Epithelial cell of esophagus (primary cell): ENCODE measurements at regions not wholly inside any gene's neighbourhood (a gene's known extent, or its start where the extent isn't known, plus 50 kb on each side); places are given as distances from the start of the nearest gene placed in this dataset.
"Not testable (repeated sequence)": the region's sequence is repeated elsewhere in the genome, so short reads cannot be mapped to it uniquely, and the experiment has no call there.

ENCODE experiments used
- DNase-seq: peaks from one replicate; pipeline ENCODE4 v3.0.0; 2010; ENCODE audit warnings: low read depth
- H3K4me3 ChIP-seq: 2 replicates; pipeline ENCODE4 v1.5.1; 2011; ENCODE audit warnings: mild to moderate bottlenecking, low read length, control low read depth
- CTCF ChIP-seq: IDR thresholded peaks from 2 replicates; pipeline ENCODE4 v1.5.1; 2011; ENCODE audit warnings: low read depth, mild to moderate bottlenecking, low read length, control low read depth, inconsistent platforms; ENCODE audit not compliant: insufficient read depth; ENCODE audit errors: missing control alignments

DNA sequence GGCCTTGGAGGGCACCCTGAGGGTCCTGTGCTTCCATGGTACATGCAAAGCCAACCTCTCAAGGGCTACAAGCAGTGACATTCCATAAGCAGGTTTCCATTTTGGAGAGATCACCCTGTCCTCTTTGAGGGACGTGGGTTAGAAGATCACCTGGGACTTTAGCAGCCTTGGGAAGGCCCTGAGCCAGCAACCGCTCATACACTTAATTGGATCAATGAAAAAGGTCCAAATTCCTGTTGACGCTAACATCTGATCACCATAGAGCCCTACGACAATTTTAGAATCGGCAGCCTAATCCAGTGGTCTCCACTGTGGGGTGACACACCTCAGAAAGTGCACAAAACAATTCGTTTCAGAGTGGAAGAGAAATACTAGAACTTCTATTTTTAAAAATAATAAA lies 196.0 kb upstream of the NR3C1 start:
- no peak overlapping the region for H3K4me3 ChIP-seq
- no peak for TF ChIP-seq CTCF

DNA sequence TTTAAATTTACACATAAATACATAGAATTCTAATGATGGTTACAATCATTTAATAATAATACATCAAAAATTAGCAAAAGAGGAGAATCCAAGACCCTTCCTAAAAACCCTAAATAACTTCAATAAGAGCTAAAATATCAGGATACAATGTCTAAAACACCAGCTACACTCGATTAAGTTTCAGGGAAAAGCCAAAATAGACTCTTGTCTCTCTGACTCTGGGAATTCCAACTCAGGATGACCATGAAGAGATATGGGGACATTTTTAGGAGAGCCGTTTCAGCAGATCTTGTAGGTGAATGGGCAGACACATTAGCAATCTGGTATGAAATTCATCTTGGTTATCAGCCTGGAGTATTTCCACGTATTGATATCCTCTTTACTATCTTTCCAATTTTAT lies 193.3 kb upstream of the NR3C1 start:
- TF ChIP-seq CTCF, result no peak
- H3K4me3 ChIP-seq, result no peak overlapping the region
- DNase-seq, result no peak

More for the DNA sequence above, 196.0 kb upstream of the NR3C1 start:
- no peak for DNase-seq

- H3K4me3 ChIP-seq, result no peak overlapping the region
Measured at GRCh38 chr5:143594902-143595818, 191.7 kb upstream of the NR3C1 start.

GRCh38 chr5:143593723-143594122 lies 190.2 kb upstream of the NR3C1 start:
- no peak overlapping the region for H3K4me3 ChIP-seq
- no peak for TF ChIP-seq CTCF
- DNase-seq, result no peak

More at GRCh38 chr5:143594902-143595818, 191.7 kb upstream of the NR3C1 start:
- no peak for TF ChIP-seq CTCF
- DNase-seq, result peak; percentile 27

- TF ChIP-seq CTCF, result no peak
- no peak for DNase-seq
- no peak overlapping the region for H3K4me3 ChIP-seq
Measured at GRCh38 chr5:143592648-143593047, 189.2 kb upstream of the NR3C1 start.

DNA sequence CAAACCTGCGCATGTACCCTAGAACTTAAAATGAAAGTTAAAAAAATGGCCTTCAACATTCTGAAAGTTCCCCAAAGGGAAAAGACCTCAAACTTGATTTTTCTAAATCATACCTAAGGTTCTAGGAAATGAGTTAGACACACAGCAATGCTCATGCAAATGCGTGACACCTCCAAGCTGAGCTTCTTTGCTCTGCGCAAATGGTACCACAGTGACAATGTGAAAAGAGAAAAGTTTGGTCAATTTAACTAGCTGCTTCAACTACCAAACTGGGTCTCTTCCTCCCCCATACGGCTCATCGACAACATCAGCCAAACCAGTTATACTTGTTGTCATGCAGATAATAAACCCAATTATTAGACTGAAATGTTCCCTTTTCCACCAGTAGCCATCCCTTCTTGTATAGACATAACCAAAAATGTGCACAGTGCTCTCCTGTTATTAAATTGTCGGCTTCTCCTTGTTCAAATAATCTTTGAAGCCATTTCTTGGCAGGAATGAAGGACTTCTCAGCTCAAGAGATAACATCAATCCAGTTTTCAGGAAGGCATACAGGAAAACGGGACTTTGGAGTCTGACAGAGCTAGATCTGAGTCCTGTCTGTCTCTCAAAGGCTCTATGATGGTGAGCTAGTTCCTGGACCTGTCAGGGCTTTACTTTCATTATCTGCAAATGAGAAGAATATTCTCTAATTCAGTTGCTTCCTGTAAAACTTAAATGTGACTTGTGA lies 185.6 kb upstream of the NR3C1 start:
- no peak overlapping the region for H3K4me3 ChIP-seq
- TF ChIP-seq CTCF, result no peak
- peak; percentile 33 for DNase-seq

DNA sequence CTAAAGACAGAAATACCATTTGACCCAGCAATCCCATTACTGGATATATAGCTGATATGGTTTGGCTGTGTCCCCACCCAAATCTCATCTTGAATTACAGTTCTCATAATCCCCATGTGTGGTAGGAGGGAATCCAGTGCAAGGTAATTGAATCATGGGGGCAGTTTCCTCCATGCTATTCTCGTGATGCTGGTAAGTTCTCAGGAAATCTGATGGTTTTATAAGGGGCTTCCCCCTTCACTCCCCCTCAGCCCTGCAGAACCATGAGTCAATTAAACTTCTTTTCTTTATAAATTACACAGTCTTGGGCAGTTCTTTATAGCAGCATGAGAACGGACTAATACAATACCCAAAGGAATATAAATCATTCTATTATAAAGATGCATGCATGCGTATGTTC lies 184.6 kb upstream of the NR3C1 start:
- DNase-seq, H3K4me3 ChIP-seq: not testable (repeated sequence)
